ENCODE measurements at regions not wholly inside any gene's neighbourhood (a gene's known extent, or its start where the extent isn't known, plus 50 kb on each side); places are given as distances from the start of the nearest gene placed in this dataset.
A peak's percentile ranks its signal among the peaks of the same experiment; 100 is the strongest.

DNA sequence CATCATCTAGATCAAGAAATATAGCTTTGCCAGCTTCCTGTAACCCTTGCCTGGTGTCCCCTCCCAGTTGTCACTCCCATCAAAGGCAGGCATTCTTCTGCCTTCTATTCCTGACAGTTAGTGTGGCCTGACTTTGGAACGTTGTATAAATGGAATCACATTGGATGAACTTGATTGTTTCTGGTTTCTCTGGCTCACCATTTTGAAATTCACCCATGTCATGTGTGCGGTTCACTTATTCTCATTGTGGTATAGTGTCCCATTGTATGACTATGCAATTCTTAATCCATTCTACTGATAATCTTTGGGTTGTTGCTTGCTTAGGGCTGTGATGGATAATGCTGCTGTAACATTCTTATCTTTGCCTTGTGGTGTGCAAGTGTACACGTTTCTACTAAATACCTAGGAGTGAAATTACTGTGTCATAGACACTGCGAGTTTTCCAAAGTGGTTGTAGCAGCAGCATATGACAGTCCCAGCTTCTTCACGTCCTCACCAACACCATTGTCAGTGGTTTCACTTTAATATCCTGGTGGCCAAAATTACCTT lies 73.2 kb downstream of the VEGFA start:
- H3K36me3 ChIP-seq (ENCODE audit: insufficient read depth in 1 of 2, low read depth in 1 of 2) = no peaks in the 10 kb centered on the region
- intact Hi-C loops (cut with DNase I) = no loop called here
- no peak for DNase-seq

DNA sequence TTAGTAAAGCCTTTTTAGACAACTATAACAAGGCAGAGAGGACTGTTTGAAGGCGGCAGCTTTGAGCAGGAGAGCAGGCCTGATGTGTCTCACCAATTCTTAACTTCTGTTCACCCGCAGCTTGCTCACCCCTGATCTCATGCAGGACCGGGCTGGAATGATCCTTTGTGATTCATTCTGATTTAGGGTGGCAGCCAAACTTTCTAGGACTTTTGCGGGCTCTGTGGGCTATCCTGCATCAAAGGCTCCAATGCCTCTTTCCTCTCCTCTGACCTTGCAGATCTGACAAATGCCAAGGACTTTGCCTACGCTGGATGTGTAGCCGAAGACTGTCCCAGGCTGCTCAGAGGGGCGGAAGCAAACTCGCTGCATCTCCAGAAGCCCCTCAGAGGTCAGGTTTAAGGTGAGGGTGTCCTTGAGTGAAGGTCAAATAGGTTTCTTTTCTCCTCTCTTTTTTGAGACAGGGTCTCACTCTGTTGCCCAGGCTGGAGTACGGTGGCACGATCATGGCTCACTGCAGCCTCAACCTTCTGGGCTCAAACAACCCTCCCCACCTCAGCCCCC lies 72.3 kb downstream of the VEGFA start:
- 73 to 81% (median 79%) methylated on average over 10 of the region's 10 CpGs for WGBS, 3 donors
- Histone ChIP-seq H3K4me1 (peaks cover 13% of the 10 kb centered on the region), H3K4me3 (no peak overlapping the region), H3K9me3 (no peaks in the 10 kb centered on the region), H3K27ac (no peak overlapping the region), H3K36me3 (ENCODE audit: insufficient read depth in 1 of 2, low read depth in 1 of 2) (no peaks in the 10 kb centered on the region), H3K27me3 (ENCODE audit: insufficient read depth in 3 of 3, low read length in 2 of 3) (no peaks in the 10 kb centered on the region)
- no peak for DNase-seq
- TF ChIP-seq CTCF (IDR thresholded peaks at IDR 0.05) = no peak
- ATAC-seq = no peak
- intact Hi-C loops (cut with DNase I) = no loop called here

More for the DNA sequence above, 73.2 kb downstream of the VEGFA start:
- 64 to 72% (median 67%) methylated on average over 5 of the region's 5 CpGs for WGBS, 3 donors
- Histone ChIP-seq H3K9me3 (no peaks in the 10 kb centered on the region), H3K4me3 (no peak overlapping the region), H3K27me3 (ENCODE audit: insufficient read depth in 3 of 3, low read length in 2 of 3) (no peaks in the 10 kb centered on the region), H3K27ac (no peak overlapping the region), H3K4me1 (peaks cover 8% of the 10 kb centered on the region)
- no peak for ATAC-seq
- no peak for TF ChIP-seq CTCF (IDR thresholded peaks at IDR 0.05)

DNA sequence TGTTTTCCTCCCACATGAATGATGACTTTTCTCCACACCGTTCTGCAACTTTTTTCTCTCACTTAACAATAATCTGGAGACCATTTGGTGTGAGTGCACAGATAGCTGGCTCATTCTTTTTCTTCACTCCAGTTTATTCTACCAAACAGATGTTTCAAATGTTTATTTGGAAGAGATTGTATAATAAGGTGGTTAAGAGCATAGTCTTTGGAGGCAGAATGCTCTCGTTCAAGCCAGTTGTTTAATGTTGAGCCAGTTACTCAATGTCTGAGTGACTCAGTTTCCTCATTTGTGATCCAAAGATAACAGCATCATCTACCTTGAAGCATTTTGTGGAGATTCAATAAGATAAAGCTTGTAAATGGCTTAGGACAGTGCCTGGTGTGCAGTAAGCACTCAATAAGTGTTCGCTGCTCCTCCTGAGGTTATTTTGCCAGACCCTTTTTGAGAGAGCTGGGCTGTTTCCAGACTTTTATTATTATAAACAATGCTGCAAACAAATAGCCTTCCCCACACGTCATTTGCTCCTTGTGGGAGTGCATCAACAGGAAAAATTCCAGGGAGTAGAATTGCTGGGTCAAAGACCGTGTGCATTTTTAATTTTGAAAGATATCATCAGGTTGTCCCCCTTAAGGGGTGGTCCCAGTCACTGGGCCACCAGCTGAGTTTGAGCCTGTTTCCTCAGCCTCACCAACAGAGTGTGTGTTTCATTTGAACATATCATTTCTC lies 70.6 kb downstream of the VEGFA start:
- no peak for DNase-seq
- 62 to 64% (median 63%) methylated on average over 5 of the region's 5 CpGs for WGBS, 3 donors
- no peak for TF ChIP-seq CTCF (IDR thresholded peaks at IDR 0.05)
- no peaks in the 10 kb centered on the region for H3K36me3 ChIP-seq (ENCODE audit: insufficient read depth in 1 of 2, low read depth in 1 of 2)
- ATAC-seq = no peak
- intact Hi-C loops (cut with DNase I) = no loop called here
- H3K27me3 ChIP-seq (ENCODE audit: insufficient read depth in 3 of 3, low read length in 2 of 3) = no peaks in the 10 kb centered on the region
- H3K27ac ChIP-seq = no peak overlapping the region
- peaks cover 13% of the 10 kb centered on the region for H3K4me1 ChIP-seq
- no peaks in the 10 kb centered on the region for H3K9me3 ChIP-seq
- no peak overlapping the region for H3K4me3 ChIP-seq

- WGBS, 3 donors = 65 to 81% (median 66%) methylated on average over 9 of the region's 9 CpGs
- H3K27me3 ChIP-seq (ENCODE audit: insufficient read depth in 3 of 3, low read length in 2 of 3) = no peaks in the 10 kb centered on the region
- H3K4me3 ChIP-seq = no peak overlapping the region
- H3K4me1 ChIP-seq = peaks cover 13% of the 10 kb centered on the region
- no peaks in the 10 kb centered on the region for H3K9me3 ChIP-seq
- TF ChIP-seq CTCF (IDR thresholded peaks at IDR 0.05) = peak; percentile 42
- H3K27ac ChIP-seq = peak overlapping the region; percentile 46
- DNase-seq = peak; percentile 60 to 79
- peak; percentile 83 to 90 (median 86) for ATAC-seq
- H3K36me3 ChIP-seq (ENCODE audit: insufficient read depth in 1 of 2, low read depth in 1 of 2) = no peaks in the 10 kb centered on the region
- intact Hi-C loops (cut with DNase I) = loop anchor here in 1 of 2 donors (2.0 kb wide), 1 partner anchor 66 kb away; no protein-coding TSS in a partner anchor
Observed at GRCh38 chr6:43838276-43839036, 68.4 kb downstream of the VEGFA start.
